ENCODE measurements at regions not wholly inside any gene's neighbourhood (a gene's known extent, or its start where the extent isn't known, plus 50 kb on each side); places are given as distances from the start of the nearest gene placed in this dataset.
A peak's percentile ranks its signal among the peaks of the same experiment; 100 is the strongest.

- H3K27ac Mint-ChIP-seq = no peak overlapping the region
- H3K4me1 Mint-ChIP-seq (ENCODE audit: low read depth) = no peaks in the 10 kb centered on the region
- ATAC-seq (replicated peaks in 1 of 2) (no peak), DNase-seq (no peak)
- peaks cover 9% of the 10 kb centered on the region for H3K27me3 Mint-ChIP-seq (ENCODE audit: low read depth)
- H3K9me3 Mint-ChIP-seq = peaks cover 5 to 7% of the 10 kb centered on the region in 2 donors
- H3K36me3 Mint-ChIP-seq (ENCODE audit: insufficient read depth in 2 of 2) = no peaks in the 10 kb centered on the region
- no peak overlapping the region for H3K4me3 Mint-ChIP-seq
Observed at GRCh38 chr4:123802933-123803332, 406.3 kb downstream of the SPRY1 start.

GRCh38 chr4:123804196-123804721 is 407.7 kb downstream of the SPRY1 start:
- Mint-ChIP-seq H3K36me3 (ENCODE audit: insufficient read depth in 2 of 2) (no peaks in the 10 kb centered on the region), H3K4me1 (ENCODE audit: low read depth) (no peaks in the 10 kb centered on the region), H3K27me3 (ENCODE audit: low read depth) (peaks cover 9% of the 10 kb centered on the region), H3K27ac (no peak overlapping the region), H3K4me3 (no peak overlapping the region), H3K9me3 (peaks cover 3 to 4% of the 10 kb centered on the region in 2 donors)
- DNase-seq = no peak
- ATAC-seq (replicated peaks in 1 of 2) = no peak

GRCh38 chr4:123806056-123806455 is 409.5 kb downstream of the SPRY1 start:
- Mint-ChIP-seq H3K27me3 (ENCODE audit: low read depth) (peaks cover 9% of the 10 kb centered on the region), H3K4me3 (no peak overlapping the region), H3K36me3 (ENCODE audit: insufficient read depth in 2 of 2) (no peaks in the 10 kb centered on the region), H3K4me1 (ENCODE audit: low read depth) (no peaks in the 10 kb centered on the region), H3K27ac (no peak overlapping the region), H3K9me3 (peaks cover 0 to 3% of the 10 kb centered on the region in 2 donors)
- DNase-seq = no peak
- no peak for ATAC-seq (replicated peaks in 1 of 2)

GRCh38 chr4:123807187-123807586 is 410.6 kb downstream of the SPRY1 start:
- Mint-ChIP-seq H3K9me3 (peaks cover 0 to 3% of the 10 kb centered on the region in 2 donors), H3K4me1 (ENCODE audit: low read depth) (peaks cover 5% of the 10 kb centered on the region), H3K27me3 (ENCODE audit: low read depth) (peaks cover 8% of the 10 kb centered on the region), H3K36me3 (ENCODE audit: insufficient read depth in 2 of 2) (no peaks in the 10 kb centered on the region), H3K4me3 (no peak overlapping the region), H3K27ac (no peak overlapping the region)
- ATAC-seq (replicated peaks in 1 of 2) (no peak), DNase-seq (no peak)

- peaks cover 0 to under 1% of the 10 kb centered on the region in 2 donors for H3K9me3 Mint-ChIP-seq
- H3K27me3 Mint-ChIP-seq (ENCODE audit: low read depth) = peaks cover 1% of the 10 kb centered on the region
- DNase-seq (no peak), ATAC-seq (replicated peaks in 1 of 2) (no peak)
- H3K27ac Mint-ChIP-seq = no peak overlapping the region
- no peaks in the 10 kb centered on the region for H3K36me3 Mint-ChIP-seq (ENCODE audit: insufficient read depth in 2 of 2)
- H3K4me1 Mint-ChIP-seq (ENCODE audit: low read depth) = peaks cover 5% of the 10 kb centered on the region
- H3K4me3 Mint-ChIP-seq = no peak overlapping the region
Observed at GRCh38 chr4:123807866-123808265, 411.3 kb downstream of the SPRY1 start.

GRCh38 chr4:123809864-123810263 is 413.3 kb downstream of the SPRY1 start:
- Mint-ChIP-seq H3K27ac (peak overlapping the region; percentile 42), H3K4me3 (no peak overlapping the region), H3K4me1 (ENCODE audit: low read depth) (peaks cover 5% of the 10 kb centered on the region), H3K27me3 (ENCODE audit: low read depth) (no peaks in the 10 kb centered on the region), H3K36me3 (ENCODE audit: insufficient read depth in 2 of 2) (no peaks in the 10 kb centered on the region), H3K9me3 (no peaks in the 10 kb centered on the region)
- DNase-seq = no peak
- no peak for ATAC-seq (replicated peaks in 1 of 2)

GRCh38 chr4:123812066-123812390 is 415.4 kb downstream of the SPRY1 start:
- H3K4me3 Mint-ChIP-seq = no peak overlapping the region
- H3K36me3 Mint-ChIP-seq (ENCODE audit: insufficient read depth in 2 of 2) = no peaks in the 10 kb centered on the region
- DNase-seq (no peak), ATAC-seq (replicated peaks in 1 of 2) (no peak)
- H3K4me1 Mint-ChIP-seq (ENCODE audit: low read depth) = peaks cover 5% of the 10 kb centered on the region
- no peaks in the 10 kb centered on the region for H3K27me3 Mint-ChIP-seq (ENCODE audit: low read depth)
- H3K9me3 Mint-ChIP-seq = no peaks in the 10 kb centered on the region
- H3K27ac Mint-ChIP-seq = no peak overlapping the region

- ATAC-seq (replicated peaks in 1 of 2) (no peak), DNase-seq (no peak)
- no peaks in the 10 kb centered on the region for H3K9me3 Mint-ChIP-seq
- H3K36me3 Mint-ChIP-seq (ENCODE audit: insufficient read depth in 2 of 2) = no peaks in the 10 kb centered on the region
- H3K27ac Mint-ChIP-seq = no peak overlapping the region
- H3K4me1 Mint-ChIP-seq (ENCODE audit: low read depth) = peaks cover 5% of the 10 kb centered on the region
- no peaks in the 10 kb centered on the region for H3K27me3 Mint-ChIP-seq (ENCODE audit: low read depth)
- H3K4me3 Mint-ChIP-seq = no peak overlapping the region
Observed at GRCh38 chr4:123813901-123814300, 417.3 kb downstream of the SPRY1 start.

GRCh38 chr4:123816462-123816861 is 419.9 kb downstream of the SPRY1 start:
- H3K36me3 Mint-ChIP-seq (ENCODE audit: insufficient read depth in 2 of 2) = no peaks in the 10 kb centered on the region
- H3K27me3 Mint-ChIP-seq (ENCODE audit: low read depth) = no peaks in the 10 kb centered on the region
- H3K4me1 Mint-ChIP-seq (ENCODE audit: low read depth) = peaks cover 4% of the 10 kb centered on the region
- DNase-seq (no peak), ATAC-seq (replicated peaks in 1 of 2) (no peak)
- no peaks in the 10 kb centered on the region for H3K9me3 Mint-ChIP-seq
- H3K27ac Mint-ChIP-seq = no peak overlapping the region
- H3K4me3 Mint-ChIP-seq = no peak overlapping the region

GRCh38 chr4:123817025-123817688 is 420.6 kb downstream of the SPRY1 start:
- no peaks in the 10 kb centered on the region for H3K4me1 Mint-ChIP-seq (ENCODE audit: low read depth)

GRCh38 chr4:123819362-123820035 is 422.9 kb downstream of the SPRY1 start:
- Mint-ChIP-seq H3K36me3 (ENCODE audit: insufficient read depth in 2 of 2) (no peaks in the 10 kb centered on the region), H3K4me3 (no peak overlapping the region), H3K27me3 (ENCODE audit: low read depth) (peaks cover 7% of the 10 kb centered on the region), H3K9me3 (no peaks in the 10 kb centered on the region), H3K27ac (no peak overlapping the region), H3K4me1 (ENCODE audit: low read depth) (no peaks in the 10 kb centered on the region)
- DNase-seq = no peak
- ATAC-seq (replicated peaks in 1 of 2) = no peak

More at GRCh38 chr4:123817025-123817688, 420.6 kb downstream of the SPRY1 start:
- H3K27ac Mint-ChIP-seq = no peak overlapping the region
- H3K36me3 Mint-ChIP-seq (ENCODE audit: insufficient read depth in 2 of 2) = no peaks in the 10 kb centered on the region
- no peak for ATAC-seq (replicated peaks in 1 of 2)
- H3K4me3 Mint-ChIP-seq = no peak overlapping the region
- no peaks in the 10 kb centered on the region for H3K27me3 Mint-ChIP-seq (ENCODE audit: low read depth)
- H3K9me3 Mint-ChIP-seq = no peaks in the 10 kb centered on the region
- no peak for DNase-seq

- DNase-seq (no peak), ATAC-seq (replicated peaks in 1 of 2) (no peak)
- no peaks in the 10 kb centered on the region for H3K9me3 Mint-ChIP-seq
- no peak overlapping the region for H3K27ac Mint-ChIP-seq
- no peak overlapping the region for H3K4me3 Mint-ChIP-seq
- H3K27me3 Mint-ChIP-seq (ENCODE audit: low read depth) = peaks cover 7% of the 10 kb centered on the region
- H3K36me3 Mint-ChIP-seq (ENCODE audit: insufficient read depth in 2 of 2) = no peaks in the 10 kb centered on the region
- no peaks in the 10 kb centered on the region for H3K4me1 Mint-ChIP-seq (ENCODE audit: low read depth)
Observed at GRCh38 chr4:123821861-123822260, 425.3 kb downstream of the SPRY1 start.

- Mint-ChIP-seq H3K4me1 (ENCODE audit: low read depth) (no peaks in the 10 kb centered on the region), H3K27me3 (ENCODE audit: low read depth) (peaks cover 7% of the 10 kb centered on the region), H3K4me3 (no peak overlapping the region), H3K9me3 (no peaks in the 10 kb centered on the region), H3K36me3 (ENCODE audit: insufficient read depth in 2 of 2) (no peaks in the 10 kb centered on the region), H3K27ac (no peak overlapping the region)
- DNase-seq (no peak), ATAC-seq (replicated peaks in 1 of 2) (no peak)
Observed at GRCh38 chr4:123822353-123822752, 425.8 kb downstream of the SPRY1 start.

- peaks cover 7% of the 10 kb centered on the region for H3K27me3 Mint-ChIP-seq (ENCODE audit: low read depth)
- no peak for ATAC-seq (replicated peaks in 1 of 2)
- no peak overlapping the region for H3K4me3 Mint-ChIP-seq
- H3K9me3 Mint-ChIP-seq = no peaks in the 10 kb centered on the region
- H3K27ac Mint-ChIP-seq = no peak overlapping the region
- no peaks in the 10 kb centered on the region for H3K36me3 Mint-ChIP-seq (ENCODE audit: insufficient read depth in 2 of 2)
- DNase-seq = no peak
- H3K4me1 Mint-ChIP-seq (ENCODE audit: low read depth) = no peaks in the 10 kb centered on the region
Observed at GRCh38 chr4:123823244-123823643, 426.6 kb downstream of the SPRY1 start.

Measured in activated T-cell treated with anti-CD3 and anti-CD28 coated beads, Interleukin-2, amount 50 U/mL, for 72 hours (primary cell).